H1 (cell line): ENCODE measurements at regions not wholly inside any gene's neighbourhood (a gene's known extent, or its start where the extent isn't known, plus 50 kb on each side); places are given as distances from the start of the nearest gene placed in this dataset.

Experiments used
- CTCF ChIA-PET: fragments of 300-600 bp; sonication (Branson Sonifier 250); formaldehyde crosslinking; loops from one replicate; lab custom pipeline; 2021; ENCODE audit not compliant: partially characterized antibody; lab: Charles Lee
- POLR2A ChIA-PET: fragments of 300-600 bp; sonication (Branson Sonifier 250); formaldehyde crosslinking; loops from one replicate; lab custom pipeline; 2021; ENCODE audit warnings: inconsistent platforms; ENCODE audit not compliant: partially characterized antibody; lab: Charles Lee
- DNase-seq, 2 experiments: peaks; one replicate each; pipeline versions ENCODE4 v3.0.0 to v3.0.0-alpha.2; 2010 to 2022; ENCODE audit warnings: low spot score in 2 of 2, low read depth in 1 of 2, mixed read lengths in 1 of 2
- FAIRE-seq: peaks from 2 replicates; lab custom pipeline; 2011; peaks lifted over from hg19 to GRCh38; lab: Jason Lieb, UNC
- H2AFZ ChIP-seq: 2 replicates; pipeline ENCODE4 v1.8.1; 2012; ENCODE audit warnings: low read length, inconsistent platforms
- H2AK5ac ChIP-seq: 2 replicates; pipeline ENCODE4 v1.6.1; 2013; ENCODE audit warnings: low read depth, low read length
- H2BK120ac ChIP-seq: replicated peaks from 2 replicates; pipeline ENCODE3; 2013; ENCODE audit warnings: low read depth, low read length, inconsistent platforms
- H2BK12ac ChIP-seq: 2 replicates; pipeline ENCODE4 v1.6.1; 2013; ENCODE audit warnings: low read depth, low read length
- H2BK15ac ChIP-seq: 2 replicates; pipeline ENCODE4 v1.6.1; 2013; ENCODE audit warnings: low read length
- H2BK20ac ChIP-seq: 2 replicates; pipeline ENCODE4 v1.6.1; 2013; ENCODE audit warnings: low read length
- H2BK5ac ChIP-seq: 2 replicates; pipeline ENCODE4 v1.6.1; 2013; ENCODE audit warnings: low read depth, low read length
- H3K14ac ChIP-seq: 2 replicates; pipeline ENCODE4 v1.6.1; 2013; ENCODE audit warnings: inconsistent platforms; ENCODE audit not compliant: insufficient read length
- H3K18ac ChIP-seq: 2 replicates; pipeline ENCODE4 v1.6.1; 2013; ENCODE audit warnings: low read length; ENCODE audit errors: extremely low read depth
- H3K23ac ChIP-seq: 2 replicates; pipeline ENCODE4 v1.6.1; 2013; ENCODE audit warnings: inconsistent platforms; ENCODE audit not compliant: insufficient read length
- H3K23me2 ChIP-seq: 2 replicates; pipeline ENCODE4 v1.6.1; 2013; ENCODE audit warnings: low read depth, low read length
- H3K27ac ChIP-seq: 2 replicates; pipeline ENCODE4 v1.6.1; 2011; ENCODE audit warnings: low read depth, low read length, inconsistent platforms
- H3K27me3 ChIP-seq, 4 experiments: replicated peaks in 1 of 4; 1 replicate in 1 of 4; 2 replicates in 3 of 4; pipeline versions ENCODE4 v1.6.1 to v1.8.1; 2011 to 2013; ENCODE audit warnings: low read length in 3 of 4, mild to moderate bottlenecking in 3 of 4, inconsistent platforms in 2 of 4, mixed read lengths in 2 of 4, moderate library complexity in 1 of 4; ENCODE audit not compliant: control insufficient read depth in 3 of 4, insufficient read depth in 3 of 4; ENCODE audit errors: extremely low read depth in 1 of 4
- H3K36me3 ChIP-seq, 4 experiments: 2 replicates each; pipeline versions ENCODE4 v1.6.1 to v1.8.1; 2011 to 2013; ENCODE audit warnings: mild to moderate bottlenecking in 4 of 4, low read length in 3 of 4, moderate library complexity in 2 of 4, control low read depth in 1 of 4, inconsistent platforms in 1 of 4; ENCODE audit not compliant: insufficient read depth in 4 of 4, control insufficient read depth in 2 of 4
- H3K4ac ChIP-seq: replicated peaks from 2 replicates; pipeline ENCODE3; 2013; ENCODE audit warnings: low read length, low read depth, mixed read lengths, inconsistent platforms; ENCODE audit not compliant: insufficient read length
- H3K4me1 ChIP-seq, 4 experiments: replicated peaks in 1 of 4; 1 replicate in 1 of 4; 2 replicates in 3 of 4; pipeline versions ENCODE4 v1.6.1 to v1.8.1; 2011 to 2013; ENCODE audit warnings: low read length in 3 of 4, inconsistent platforms in 2 of 4, mixed read lengths in 1 of 4; ENCODE audit not compliant: insufficient read depth in 4 of 4, control insufficient read depth in 3 of 4
- H3K4me2 ChIP-seq, 2 experiments: 2 replicates each; pipeline versions ENCODE4 v1.6.1 to v1.8.1; 2011 to 2013; ENCODE audit warnings: low read depth in 2 of 2, low read length in 2 of 2, control low read depth in 1 of 2, inconsistent platforms in 1 of 2, mild to moderate bottlenecking in 1 of 2; ENCODE audit not compliant: insufficient read depth in 1 of 2
- H3K4me3 ChIP-seq, 4 experiments: fragments of 200-600, 300-600 bp in 1 of 4; sonication (generic), shearing (Covaris generic), sonication (Bioruptor Twin) in 1 of 4; 2 replicates each; pipeline versions ENCODE4 v1.5.1 to v1.8.1; 2011 to 2016; ENCODE audit warnings: low read length in 4 of 4, low read depth in 3 of 4, control low read depth in 2 of 4, inconsistent platforms in 2 of 4, mild to moderate bottlenecking in 2 of 4, mixed read lengths in 1 of 4, moderate library complexity in 1 of 4; ENCODE audit not compliant: insufficient read depth in 2 of 4; ENCODE audit errors: extremely low read depth in 1 of 4
- H3K56ac ChIP-seq: replicated peaks from 2 replicates; pipeline ENCODE3; 2013; ENCODE audit warnings: low read depth, mild to moderate bottlenecking, mixed read lengths, low read length, inconsistent platforms; ENCODE audit not compliant: insufficient read length
- H3K79me1 ChIP-seq: 2 replicates; pipeline ENCODE4 v1.6.1; 2013; ENCODE audit warnings: low read depth, low read length, control low read depth
- H3K79me2 ChIP-seq, 2 experiments: 2 replicates each; pipeline versions ENCODE4 v1.6.1 to v1.8.1; 2012 to 2013; ENCODE audit warnings: low read length in 2 of 2, mild to moderate bottlenecking in 2 of 2, inconsistent platforms in 1 of 2; ENCODE audit not compliant: insufficient read depth in 2 of 2, control insufficient read depth in 1 of 2
- H3K9ac ChIP-seq, 4 experiments: replicated peaks in 1 of 4; 1 replicate in 1 of 4; 2 replicates in 3 of 4; pipeline versions ENCODE4 v1.6.1 to v1.8.1; 2011 to 2013; ENCODE audit warnings: low read depth in 3 of 4, low read length in 3 of 4, control low read depth in 2 of 4, mild to moderate bottlenecking in 2 of 4, moderate library complexity in 2 of 4, inconsistent platforms in 1 of 4; ENCODE audit errors: extremely low read depth in 1 of 4
- H3K9me3 ChIP-seq, 2 experiments: 2 replicates each; pipeline versions ENCODE4 v1.6.1 to v1.8.1; 2012 to 2013; ENCODE audit warnings: mild to moderate bottlenecking in 2 of 2, moderate library complexity in 2 of 2, control low read depth in 1 of 2, inconsistent platforms in 1 of 2, low read depth in 1 of 2, low read length in 1 of 2, mixed read lengths in 1 of 2; ENCODE audit not compliant: insufficient read depth in 2 of 2
- H4K20me1 ChIP-seq, 2 experiments: replicated peaks in 1 of 2; 2 replicates each; pipeline versions ENCODE3 to v1.8.1; 2011 to 2013; ENCODE audit warnings: inconsistent platforms in 2 of 2, low read length in 2 of 2, mild to moderate bottlenecking in 1 of 2; ENCODE audit not compliant: insufficient read depth in 2 of 2, control insufficient read depth in 1 of 2
- H4K5ac ChIP-seq: 2 replicates; pipeline ENCODE4 v1.6.1; 2013; ENCODE audit warnings: low read length, low read depth, mixed read lengths, inconsistent platforms; ENCODE audit not compliant: insufficient read length
- H4K8ac ChIP-seq: 2 replicates; pipeline ENCODE4 v1.8.0; 2013; ENCODE audit warnings: mild to moderate bottlenecking, moderate library complexity, low read length, inconsistent platforms; ENCODE audit not compliant: insufficient read depth; ENCODE audit errors: extremely low read depth
- H4K91ac ChIP-seq: replicated peaks from 2 replicates; pipeline ENCODE3; 2013; ENCODE audit warnings: low read length, mixed read lengths, inconsistent platforms; ENCODE audit not compliant: insufficient read length
- BACH1 ChIP-seq: IDR thresholded peaks from 2 replicates; pipeline ENCODE4 v1.6.1; 2012; ENCODE audit warnings: low read length, improper control_type of control experiment
- BRCA1 ChIP-seq: IDR thresholded peaks from 2 replicates; pipeline ENCODE4 v1.6.1; 2012; ENCODE audit warnings: low read depth, low read length, improper control_type of control experiment
- CBX8 ChIP-seq: fragments of 300-800, 300-1000 bp; sonication (generic); IDR thresholded peaks from 2 replicates; pipeline ENCODE4 v1.7.1; 2016; ENCODE audit warnings: low read depth, low read length, borderline replicate concordance
- EP300 ChIP-seq, 2 experiments: IDR thresholded peaks; 1 replicate in 1 of 2; 2 replicates in 1 of 2; pipeline ENCODE4 v1.6.1; 2011 to 2012; ENCODE audit warnings: low read depth in 2 of 2, low read length in 2 of 2, mild to moderate bottlenecking in 2 of 2, borderline replicate concordance in 1 of 2, inconsistent platforms in 1 of 2, moderate library complexity in 1 of 2
- KDM5A ChIP-seq: fragments of 200-600 bp; IDR thresholded peaks from 2 replicates; pipeline ENCODE4 v1.7.1; 2012; ENCODE audit warnings: mild to moderate bottlenecking, low read length, inconsistent platforms, mixed read lengths
- MAFK ChIP-seq: IDR thresholded peaks from 2 replicates; pipeline ENCODE4 v1.6.1; 2012; ENCODE audit warnings: low read depth, mild to moderate bottlenecking, improper control_type of control experiment, low read length
- SP4 ChIP-seq: IDR thresholded peaks from 2 replicates; pipeline ENCODE4 v1.6.1; 2012; ENCODE audit warnings: low read length, inconsistent platforms
- TCF12 ChIP-seq: IDR thresholded peaks from 2 replicates; pipeline ENCODE4 v1.6.1; 2011; ENCODE audit warnings: low read depth, mild to moderate bottlenecking, low read length
- ZNF274 ChIP-seq: IDR thresholded peaks from 2 replicates; pipeline ENCODE4 v1.7.0; 2012; ENCODE audit warnings: low read length, borderline replicate concordance; ENCODE audit errors: extremely low read depth
- WGBS, 2 experiments: shearing (Covaris generic) in 1 of 2; methylation state at CpG; one replicate each; pipeline versions ENCODE4 v1.1.6 to v1.1.7; 2013 to 2015; ENCODE audit warnings: low lambda C conversion rate in 2 of 2, mixed read lengths in 2 of 2, inconsistent platforms in 1 of 2, low coverage in 1 of 2, missing lambda C conversion rate in 1 of 2; ENCODE audit not compliant: insufficient replicate concordance in 2 of 2, insufficient coverage in 1 of 2, insufficient read length in 1 of 2; ENCODE audit errors: extremely low coverage in 1 of 2, missing lambda C conversion rate in 1 of 2; 5-methylcytosine and 5-hydroxymethylcytosine counted together
- TF ChIP-seq, protein P1 (sequence below), 3 experiments: IDR thresholded peaks; 1 replicate in 2 of 3; 2 replicates in 1 of 3; pipeline versions ENCODE4 v1.5.1 to v1.6.1; 2011; ENCODE audit warnings: low read length in 3 of 3, mild to moderate bottlenecking in 3 of 3, inconsistent platforms in 2 of 3, low read depth in 1 of 3, moderate library complexity in 1 of 3; ENCODE audit not compliant: insufficient read depth in 1 of 3; ENCODE audit errors: control extremely low read depth in 1 of 3

DNA sequence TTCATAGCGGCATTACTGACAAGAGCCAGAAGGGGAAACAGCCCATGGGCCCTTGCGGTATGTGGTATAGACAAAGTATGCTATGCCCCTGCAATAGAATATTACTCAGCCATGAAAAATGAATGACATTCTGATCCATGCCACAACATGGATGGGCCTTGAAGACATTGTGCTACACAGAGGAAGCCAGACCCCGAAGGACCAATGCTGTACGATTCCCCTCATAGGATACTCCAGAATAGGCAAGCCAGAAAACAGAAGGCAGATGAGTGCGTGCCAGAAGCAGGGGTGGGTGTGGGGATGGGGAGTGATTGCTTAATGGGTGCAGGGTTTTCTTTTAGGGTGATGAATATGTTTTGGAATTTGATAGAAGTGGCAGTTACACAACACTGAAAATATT, 342.0 kb downstream of the TEX29 start:
- H3K79me2 ChIP-seq, result no peaks in the 10 kb centered on the region
- H2AFZ ChIP-seq, result no peak overlapping the region
- no peak overlapping the region for H3K56ac ChIP-seq
- no peak overlapping the region for H4K8ac ChIP-seq
- TF ChIP-seq BRCA1 (no peak), SP4 (no peak), BACH1 (no peak), TCF12 (no peak), EP300 (IDR thresholded peaks at IDR 0.05; ENCODE audit: borderline replicate concordance in 1 of 2, low read depth in 2 of 2, low read length in 2 of 2) (no peak), ZNF274 (no peak), MAFK (no peak), KDM5A (no peak), CBX8 (no peak)
- TF ChIP-seq, protein P1, sequence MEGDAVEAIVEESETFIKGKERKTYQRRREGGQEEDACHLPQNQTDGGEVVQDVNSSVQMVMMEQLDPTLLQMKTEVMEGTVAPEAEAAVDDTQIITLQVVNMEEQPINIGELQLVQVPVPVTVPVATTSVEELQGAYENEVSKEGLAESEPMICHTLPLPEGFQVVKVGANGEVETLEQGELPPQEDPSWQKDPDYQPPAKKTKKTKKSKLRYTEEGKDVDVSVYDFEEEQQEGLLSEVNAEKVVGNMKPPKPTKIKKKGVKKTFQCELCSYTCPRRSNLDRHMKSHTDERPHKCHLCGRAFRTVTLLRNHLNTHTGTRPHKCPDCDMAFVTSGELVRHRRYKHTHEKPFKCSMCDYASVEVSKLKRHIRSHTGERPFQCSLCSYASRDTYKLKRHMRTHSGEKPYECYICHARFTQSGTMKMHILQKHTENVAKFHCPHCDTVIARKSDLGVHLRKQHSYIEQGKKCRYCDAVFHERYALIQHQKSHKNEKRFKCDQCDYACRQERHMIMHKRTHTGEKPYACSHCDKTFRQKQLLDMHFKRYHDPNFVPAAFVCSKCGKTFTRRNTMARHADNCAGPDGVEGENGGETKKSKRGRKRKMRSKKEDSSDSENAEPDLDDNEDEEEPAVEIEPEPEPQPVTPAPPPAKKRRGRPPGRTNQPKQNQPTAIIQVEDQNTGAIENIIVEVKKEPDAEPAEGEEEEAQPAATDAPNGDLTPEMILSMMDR (IDR thresholded peaks at IDR 0.05; ENCODE audit: control extremely low read depth in 1 of 3, insufficient read depth in 1 of 3, low read depth in 1 of 3, low read length in 3 of 3), result no peak
- TF ChIP-seq, all 59 proteins: peak for 0
- H3K27me3 ChIP-seq, result peaks cover 0 to 5% (median 3%) of the 10 kb centered on the region in 4 experiments; a peak in 2 of 7 replicates
- no peak overlapping the region for H3K14ac ChIP-seq
- H2AK5ac ChIP-seq, result no peak overlapping the region
- no peak overlapping the region for H2BK20ac ChIP-seq
- H4K91ac ChIP-seq, result no peak overlapping the region
- peaks cover 3% of the 10 kb centered on the region for H3K23me2 ChIP-seq
- ChIA-PET POLR2A (no interaction called here), CTCF (interaction anchor here (0.9 kb wide), 1 partner anchor 178 kb away, joined by 3 read pairs; no protein-coding TSS in a partner anchor)
- peaks cover 0 to 4% of the 10 kb centered on the region in 2 experiments for H4K20me1 ChIP-seq
- no peak overlapping the region for H3K27ac ChIP-seq
- no peak for FAIRE-seq
- H2BK5ac ChIP-seq, result no peak overlapping the region
- H3K4me3 ChIP-seq, result no peak overlapping the region
- H3K18ac ChIP-seq, result no peak overlapping the region
- no peak for DNase-seq
- H3K36me3 ChIP-seq, result no peaks in the 10 kb centered on the region; a peak in 1 of 8 replicates
- H3K4me1 ChIP-seq, result peaks cover 0 to 14% (median 4%) of the 10 kb centered on the region in 4 experiments; a peak in 4 of 7 replicates
- H3K23ac ChIP-seq, result no peak overlapping the region
- no peaks in the 10 kb centered on the region for H3K79me1 ChIP-seq
- H2BK12ac ChIP-seq, result no peak overlapping the region
- H4K5ac ChIP-seq, result no peak overlapping the region
- H2BK15ac ChIP-seq, result no peak overlapping the region
- H3K9me3 ChIP-seq, result no peaks in the 10 kb centered on the region; a peak in 1 of 4 replicates
- H3K9ac ChIP-seq, result no peak overlapping the region
- no peak overlapping the region for H3K4me2 ChIP-seq
- H3K4ac ChIP-seq, result no peak overlapping the region
- 98% methylated on average over 5 of the region's 5 CpGs; no CpG with 5 or more reads in 1 of the 2 experiments for WGBS, 2 experiments
- H2BK120ac ChIP-seq, result no peak overlapping the region
